ENCODE measurements at regions not wholly inside any gene's neighbourhood (a gene's known extent, or its start where the extent isn't known, plus 50 kb on each side); places are given as distances from the start of the nearest gene placed in this dataset.

DNA sequence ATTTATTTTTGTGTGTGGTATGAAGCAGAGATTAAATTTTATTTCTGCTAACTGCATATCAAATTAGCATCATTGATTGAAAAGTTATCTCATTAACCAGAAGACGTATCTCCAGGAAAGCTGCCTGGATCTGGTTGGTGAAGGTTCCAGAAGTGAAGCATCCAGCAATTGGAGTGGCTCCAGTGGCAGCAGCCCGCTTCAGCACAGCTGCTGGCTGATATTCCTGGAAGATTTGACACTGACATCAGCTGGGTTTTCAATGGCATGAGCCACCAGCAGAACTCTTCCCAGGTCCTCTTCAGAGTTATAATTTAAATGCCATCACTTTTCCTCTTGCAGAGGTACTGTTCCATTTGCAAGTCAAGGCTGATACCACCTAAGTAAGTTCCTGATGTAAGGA is 363.5 kb downstream of the BCKDHB start:
- H3K36me3 Mint-ChIP-seq = no peaks in the 10 kb centered on the region
- no peak overlapping the region for H3K27ac Mint-ChIP-seq
- TF ChIP-seq, protein P1, sequence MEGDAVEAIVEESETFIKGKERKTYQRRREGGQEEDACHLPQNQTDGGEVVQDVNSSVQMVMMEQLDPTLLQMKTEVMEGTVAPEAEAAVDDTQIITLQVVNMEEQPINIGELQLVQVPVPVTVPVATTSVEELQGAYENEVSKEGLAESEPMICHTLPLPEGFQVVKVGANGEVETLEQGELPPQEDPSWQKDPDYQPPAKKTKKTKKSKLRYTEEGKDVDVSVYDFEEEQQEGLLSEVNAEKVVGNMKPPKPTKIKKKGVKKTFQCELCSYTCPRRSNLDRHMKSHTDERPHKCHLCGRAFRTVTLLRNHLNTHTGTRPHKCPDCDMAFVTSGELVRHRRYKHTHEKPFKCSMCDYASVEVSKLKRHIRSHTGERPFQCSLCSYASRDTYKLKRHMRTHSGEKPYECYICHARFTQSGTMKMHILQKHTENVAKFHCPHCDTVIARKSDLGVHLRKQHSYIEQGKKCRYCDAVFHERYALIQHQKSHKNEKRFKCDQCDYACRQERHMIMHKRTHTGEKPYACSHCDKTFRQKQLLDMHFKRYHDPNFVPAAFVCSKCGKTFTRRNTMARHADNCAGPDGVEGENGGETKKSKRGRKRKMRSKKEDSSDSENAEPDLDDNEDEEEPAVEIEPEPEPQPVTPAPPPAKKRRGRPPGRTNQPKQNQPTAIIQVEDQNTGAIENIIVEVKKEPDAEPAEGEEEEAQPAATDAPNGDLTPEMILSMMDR (conservative IDR thresholded peaks at IDR 0.05) = no peak
- DNase-seq (ENCODE audit: extremely low spot score, unreplicated experiment) = no peak
- no peaks in the 10 kb centered on the region for H3K9me3 Mint-ChIP-seq
- H3K27me3 Mint-ChIP-seq = no peaks in the 10 kb centered on the region
- H3K4me3 Mint-ChIP-seq = no peak overlapping the region
- peaks cover 4% of the 10 kb centered on the region for H3K4me1 Mint-ChIP-seq (ENCODE audit: unreplicated experiment)

DNA sequence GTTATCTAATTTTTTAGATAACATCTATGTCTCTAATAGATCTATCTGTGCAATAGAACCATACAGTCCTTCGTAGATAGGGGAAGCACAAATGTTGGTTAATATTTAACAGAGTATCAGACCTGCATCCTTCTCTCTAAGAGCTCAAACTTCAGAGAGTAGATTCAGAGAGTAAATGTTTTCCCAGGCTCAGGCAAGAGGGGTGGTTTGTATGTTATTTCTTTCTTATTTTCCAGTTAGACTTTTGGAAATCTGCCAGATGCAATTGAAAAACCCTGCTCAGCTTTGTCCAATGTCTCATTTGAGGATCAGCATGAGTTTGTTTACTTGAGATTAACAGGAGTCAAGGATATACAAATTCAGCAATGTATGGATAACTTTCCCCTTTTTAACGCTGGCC is 361.9 kb downstream of the BCKDHB start:
- Mint-ChIP-seq H3K4me1 (ENCODE audit: unreplicated experiment) (peaks cover 4% of the 10 kb centered on the region), H3K4me3 (no peak overlapping the region), H3K36me3 (no peaks in the 10 kb centered on the region), H3K27me3 (no peaks in the 10 kb centered on the region), H3K27ac (no peak overlapping the region), H3K9me3 (no peaks in the 10 kb centered on the region)
- DNase-seq (ENCODE audit: extremely low spot score, unreplicated experiment) = no peak
- TF ChIP-seq, protein P1 (conservative IDR thresholded peaks at IDR 0.05) = no peak

DNA sequence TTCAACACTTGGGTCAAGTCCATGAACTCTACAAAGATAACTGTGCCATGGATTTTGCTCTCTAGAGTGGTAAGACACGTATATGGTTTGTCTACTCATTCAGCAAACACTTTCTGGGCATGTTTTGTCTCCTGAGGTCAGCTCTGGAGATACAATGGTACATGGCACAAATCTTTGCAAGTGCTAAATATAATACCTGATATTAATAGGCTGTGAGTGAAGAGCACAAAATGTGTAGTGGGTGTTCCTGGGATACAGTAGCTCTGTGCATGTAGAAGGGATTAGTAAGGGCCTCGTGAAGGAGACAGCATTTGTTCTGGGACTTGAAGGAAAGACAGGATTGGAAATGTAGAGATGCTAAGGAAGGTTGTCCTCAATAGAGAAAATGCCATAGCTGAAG is 360.9 kb downstream of the BCKDHB start:
- no peak for DNase-seq (ENCODE audit: extremely low spot score, unreplicated experiment)
- H3K36me3 Mint-ChIP-seq = no peaks in the 10 kb centered on the region
- no peaks in the 10 kb centered on the region for H3K9me3 Mint-ChIP-seq
- H3K27me3 Mint-ChIP-seq = no peaks in the 10 kb centered on the region
- no peak overlapping the region for H3K27ac Mint-ChIP-seq
- H3K4me3 Mint-ChIP-seq = no peak overlapping the region
- peaks cover 4% of the 10 kb centered on the region for H3K4me1 Mint-ChIP-seq (ENCODE audit: unreplicated experiment)
- TF ChIP-seq, protein P1 (conservative IDR thresholded peaks at IDR 0.05) = no peak

DNA sequence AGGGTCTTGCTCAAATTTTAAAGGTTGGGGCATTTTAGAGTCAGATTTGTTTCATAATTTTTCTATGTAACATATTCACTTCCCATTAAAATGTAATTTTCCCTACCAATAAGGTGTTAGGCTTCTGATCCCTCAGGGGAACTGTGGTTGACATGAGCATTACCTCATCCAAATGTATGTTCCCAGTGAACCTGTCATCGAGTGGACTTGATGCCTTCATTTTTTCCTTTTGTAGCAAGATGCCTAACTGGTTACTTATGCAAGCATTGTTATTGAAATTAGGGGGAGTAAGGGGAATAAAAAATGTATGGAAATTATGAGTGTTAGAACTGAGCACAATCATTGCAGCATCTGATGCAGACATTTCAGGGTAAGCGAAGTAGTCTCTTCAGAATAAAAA is 360.5 kb downstream of the BCKDHB start:
- DNase-seq (ENCODE audit: extremely low spot score, unreplicated experiment) = no peak
- Mint-ChIP-seq H3K4me1 (ENCODE audit: unreplicated experiment) (peaks cover 4% of the 10 kb centered on the region), H3K27ac (no peak overlapping the region), H3K27me3 (no peaks in the 10 kb centered on the region), H3K4me3 (no peak overlapping the region), H3K9me3 (no peaks in the 10 kb centered on the region), H3K36me3 (no peaks in the 10 kb centered on the region)
- TF ChIP-seq, protein P1 (conservative IDR thresholded peaks at IDR 0.05) = no peak

DNA sequence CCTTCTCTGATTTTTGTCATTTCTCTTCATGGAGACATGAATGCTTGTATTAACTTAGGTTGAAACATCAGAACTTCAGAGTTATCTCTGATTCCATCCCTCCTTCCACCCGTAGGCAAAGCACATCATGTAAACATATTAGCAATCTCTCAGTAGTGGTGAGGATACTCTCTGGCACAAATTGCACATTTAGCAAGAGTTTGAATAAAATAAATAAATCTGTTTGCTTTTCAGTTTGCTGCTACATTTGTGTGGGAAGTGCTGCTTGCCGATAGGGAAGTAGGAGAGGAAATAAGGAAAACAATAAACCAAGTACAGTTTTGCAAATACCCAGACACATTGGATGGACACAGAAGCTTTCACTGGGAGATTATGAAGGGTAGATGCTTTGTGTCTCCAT is 359.0 kb downstream of the BCKDHB start:
- no peaks in the 10 kb centered on the region for H3K27me3 Mint-ChIP-seq
- TF ChIP-seq, protein P1 (conservative IDR thresholded peaks at IDR 0.05) = no peak
- no peaks in the 10 kb centered on the region for H3K36me3 Mint-ChIP-seq
- DNase-seq (ENCODE audit: extremely low spot score, unreplicated experiment) = no peak
- H3K27ac Mint-ChIP-seq = no peak overlapping the region
- H3K4me1 Mint-ChIP-seq (ENCODE audit: unreplicated experiment) = peaks cover 8% of the 10 kb centered on the region
- H3K9me3 Mint-ChIP-seq = no peaks in the 10 kb centered on the region
- H3K4me3 Mint-ChIP-seq = no peak overlapping the region

DNA sequence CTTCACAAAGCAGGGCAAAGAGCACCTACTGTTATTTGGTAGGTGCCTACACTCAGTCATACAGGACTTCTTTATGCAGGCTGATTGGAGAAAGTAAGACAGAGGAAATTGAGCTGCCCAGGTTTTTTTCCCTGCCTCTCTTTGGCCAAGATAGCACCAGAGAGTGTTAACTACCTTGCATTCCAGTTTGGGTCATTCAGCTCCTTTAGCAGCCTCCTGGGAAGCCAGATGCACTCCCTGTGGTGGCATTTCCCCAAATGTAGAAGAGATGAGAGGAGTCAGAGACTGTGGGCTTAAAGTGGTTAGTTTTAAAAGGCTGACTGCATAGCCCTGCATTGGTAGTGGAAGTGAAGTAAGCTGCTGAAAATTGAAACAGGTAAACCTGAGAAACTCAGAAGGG is 358.4 kb downstream of the BCKDHB start:
- Mint-ChIP-seq H3K9me3 (no peaks in the 10 kb centered on the region), H3K27me3 (no peaks in the 10 kb centered on the region), H3K4me1 (ENCODE audit: unreplicated experiment) (peaks cover 9% of the 10 kb centered on the region), H3K36me3 (no peaks in the 10 kb centered on the region), H3K27ac (no peak overlapping the region), H3K4me3 (no peak overlapping the region)
- TF ChIP-seq, protein P1 (conservative IDR thresholded peaks at IDR 0.05) = no peak
- DNase-seq (ENCODE audit: extremely low spot score, unreplicated experiment) = no peak
